Neural crest cell (in vitro differentiated cells): ENCODE measurements at regions not wholly inside any gene's neighbourhood (a gene's known extent, or its start where the extent isn't known, plus 50 kb on each side); places are given as distances from the start of the nearest gene placed in this dataset.

Experiments used
- DNase-seq: peaks from one replicate; pipeline ENCODE4 v3.0.0; 2021; ENCODE audit warnings: low read depth, mixed read lengths, low spot score
- H3K27ac Mint-ChIP-seq: one replicate; pipeline ENCODE4 v1.8.0; 2021; ENCODE audit warnings: mild to moderate bottlenecking, mixed read lengths; ENCODE audit not compliant: unreplicated experiment
- H3K27me3 Mint-ChIP-seq: 2 replicates; pipeline ENCODE4 v1.8.0; 2021; ENCODE audit warnings: low read depth, mild to moderate bottlenecking, mixed read lengths
- H3K36me3 Mint-ChIP-seq: 2 replicates; pipeline ENCODE4 v1.8.0; 2021; ENCODE audit warnings: low read depth, mild to moderate bottlenecking, mixed read lengths
- H3K4me1 Mint-ChIP-seq: 2 replicates; pipeline ENCODE4 v1.8.0; 2021; ENCODE audit warnings: mixed read lengths
- H3K4me3 Mint-ChIP-seq: one replicate; pipeline ENCODE4 v1.8.0; 2021; ENCODE audit warnings: mild to moderate bottlenecking, mixed read lengths
- H3K9me3 Mint-ChIP-seq: 2 replicates; pipeline ENCODE4 v1.8.0; 2021; ENCODE audit warnings: mixed read lengths
- TF ChIP-seq, protein P1 (sequence below): fragments of 200-600 bp; sonication (generic); conservative IDR thresholded peaks from 2 replicates; pipeline ENCODE4 v1.5.0; 2021; ENCODE audit warnings: antibody characterized with exemption, mild to moderate bottlenecking

DNA sequence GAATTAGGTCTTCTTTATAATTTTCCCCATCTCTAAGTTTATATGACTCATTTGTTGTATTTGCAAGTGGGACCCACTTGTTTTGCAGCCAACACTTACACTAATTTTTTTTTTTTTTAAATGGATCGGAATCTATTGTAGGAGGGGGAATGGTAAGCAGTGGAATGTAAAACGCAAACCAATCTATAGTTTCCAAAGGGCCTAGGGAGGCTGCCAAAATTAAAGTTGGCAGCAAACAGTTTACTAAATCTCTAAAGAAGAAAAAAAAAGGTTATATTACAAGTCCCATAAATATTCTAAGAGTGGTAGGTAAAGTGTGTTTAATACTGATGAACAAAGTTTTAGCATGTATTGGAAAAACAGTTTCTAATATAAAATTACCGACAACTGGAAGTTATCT lies 416.8 kb upstream of the SALL1 start:
- TF ChIP-seq, protein P1, sequence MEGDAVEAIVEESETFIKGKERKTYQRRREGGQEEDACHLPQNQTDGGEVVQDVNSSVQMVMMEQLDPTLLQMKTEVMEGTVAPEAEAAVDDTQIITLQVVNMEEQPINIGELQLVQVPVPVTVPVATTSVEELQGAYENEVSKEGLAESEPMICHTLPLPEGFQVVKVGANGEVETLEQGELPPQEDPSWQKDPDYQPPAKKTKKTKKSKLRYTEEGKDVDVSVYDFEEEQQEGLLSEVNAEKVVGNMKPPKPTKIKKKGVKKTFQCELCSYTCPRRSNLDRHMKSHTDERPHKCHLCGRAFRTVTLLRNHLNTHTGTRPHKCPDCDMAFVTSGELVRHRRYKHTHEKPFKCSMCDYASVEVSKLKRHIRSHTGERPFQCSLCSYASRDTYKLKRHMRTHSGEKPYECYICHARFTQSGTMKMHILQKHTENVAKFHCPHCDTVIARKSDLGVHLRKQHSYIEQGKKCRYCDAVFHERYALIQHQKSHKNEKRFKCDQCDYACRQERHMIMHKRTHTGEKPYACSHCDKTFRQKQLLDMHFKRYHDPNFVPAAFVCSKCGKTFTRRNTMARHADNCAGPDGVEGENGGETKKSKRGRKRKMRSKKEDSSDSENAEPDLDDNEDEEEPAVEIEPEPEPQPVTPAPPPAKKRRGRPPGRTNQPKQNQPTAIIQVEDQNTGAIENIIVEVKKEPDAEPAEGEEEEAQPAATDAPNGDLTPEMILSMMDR = no peak
- H3K27ac Mint-ChIP-seq = no peak overlapping the region
- peaks cover 6% of the 10 kb centered on the region for H3K4me1 Mint-ChIP-seq
- no peak for DNase-seq
- peaks cover 14% of the 10 kb centered on the region for H3K9me3 Mint-ChIP-seq
- H3K27me3 Mint-ChIP-seq = no peaks in the 10 kb centered on the region
- no peak overlapping the region for H3K4me3 Mint-ChIP-seq
- H3K36me3 Mint-ChIP-seq = peaks cover 4% of the 10 kb centered on the region

- H3K4me1 Mint-ChIP-seq = peaks cover 9% of the 10 kb centered on the region
- DNase-seq = no peak
Measured at GRCh38 chr16:51565184-51565583, 414.1 kb upstream of the SALL1 start.

GRCh38 chr16:51562891-51563290 lies 411.8 kb upstream of the SALL1 start:
- DNase-seq = no peak
- H3K27ac Mint-ChIP-seq = no peak overlapping the region
- H3K4me3 Mint-ChIP-seq = no peak overlapping the region
- H3K27me3 Mint-ChIP-seq = no peaks in the 10 kb centered on the region
- peaks cover 14% of the 10 kb centered on the region for H3K9me3 Mint-ChIP-seq
- peaks cover 4% of the 10 kb centered on the region for H3K36me3 Mint-ChIP-seq
- H3K4me1 Mint-ChIP-seq = peaks cover 20% of the 10 kb centered on the region
- TF ChIP-seq, protein P1 = no peak

More at GRCh38 chr16:51565184-51565583, 414.1 kb upstream of the SALL1 start:
- Mint-ChIP-seq H3K27ac (no peak overlapping the region), H3K9me3 (peaks cover 14% of the 10 kb centered on the region), H3K36me3 (peaks cover 4% of the 10 kb centered on the region), H3K27me3 (no peaks in the 10 kb centered on the region), H3K4me3 (no peak overlapping the region)
- TF ChIP-seq, protein P1 = no peak

- peaks cover 4% of the 10 kb centered on the region for H3K36me3 Mint-ChIP-seq
- H3K4me3 Mint-ChIP-seq = no peak overlapping the region
- H3K27me3 Mint-ChIP-seq = no peaks in the 10 kb centered on the region
- peaks cover 10% of the 10 kb centered on the region for H3K9me3 Mint-ChIP-seq
- H3K4me1 Mint-ChIP-seq = peaks cover 33% of the 10 kb centered on the region
- DNase-seq = no peak
- TF ChIP-seq, protein P1 = no peak
- H3K27ac Mint-ChIP-seq = no peak overlapping the region
Measured at GRCh38 chr16:51559901-51560300, 408.8 kb upstream of the SALL1 start.

DNA sequence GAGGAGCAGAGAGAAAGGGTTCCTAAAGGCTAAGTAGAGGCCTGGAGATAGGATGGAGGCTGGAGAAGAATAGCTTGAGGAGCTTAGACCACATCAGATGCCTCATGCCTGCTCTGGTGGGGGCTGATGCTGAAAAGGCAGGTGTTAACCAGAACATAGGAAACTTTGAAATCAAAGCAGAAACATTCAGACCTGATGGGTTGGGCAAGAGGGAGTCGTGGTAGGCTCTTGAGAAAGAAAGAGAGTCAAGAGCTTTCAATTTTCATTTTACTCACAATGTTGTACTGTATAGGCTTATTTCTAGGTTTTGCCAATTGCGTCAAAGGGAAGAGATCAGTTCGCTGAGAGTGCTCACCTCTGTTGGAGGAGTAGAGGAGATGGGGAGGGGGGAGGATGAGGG lies 406.6 kb upstream of the SALL1 start:
- H3K36me3 Mint-ChIP-seq = no peaks in the 10 kb centered on the region
- H3K4me3 Mint-ChIP-seq = no peak overlapping the region
- no peak overlapping the region for H3K27ac Mint-ChIP-seq

More for the DNA sequence above, 406.6 kb upstream of the SALL1 start:
- H3K4me1 Mint-ChIP-seq = peaks cover 36% of the 10 kb centered on the region
- DNase-seq = no peak
- TF ChIP-seq, protein P1 = no peak
- H3K27me3 Mint-ChIP-seq = no peaks in the 10 kb centered on the region
- no peaks in the 10 kb centered on the region for H3K9me3 Mint-ChIP-seq
